Hypothalamus (tissue), 51 donors: ENCODE measurements at regions not wholly inside any gene's neighbourhood (a gene's known extent, or its start where the extent isn't known, plus 50 kb on each side); places are given as distances from the start of the nearest gene placed in this dataset.
"Not testable (repeated sequence)": the region's sequence is repeated elsewhere in the genome, so short reads cannot be mapped to it uniquely, and the experiment has no call there.

Experiments used
- DNase-seq, 51 donors: peaks; one replicate each; lab custom pipeline; 2025; lab: John Stamatoyannopoulos, UW

- no peak for DNase-seq
Observed at GRCh38 chr14:105938055-105938863, 411.9 kb downstream of the TMEM121 start.

DNA sequence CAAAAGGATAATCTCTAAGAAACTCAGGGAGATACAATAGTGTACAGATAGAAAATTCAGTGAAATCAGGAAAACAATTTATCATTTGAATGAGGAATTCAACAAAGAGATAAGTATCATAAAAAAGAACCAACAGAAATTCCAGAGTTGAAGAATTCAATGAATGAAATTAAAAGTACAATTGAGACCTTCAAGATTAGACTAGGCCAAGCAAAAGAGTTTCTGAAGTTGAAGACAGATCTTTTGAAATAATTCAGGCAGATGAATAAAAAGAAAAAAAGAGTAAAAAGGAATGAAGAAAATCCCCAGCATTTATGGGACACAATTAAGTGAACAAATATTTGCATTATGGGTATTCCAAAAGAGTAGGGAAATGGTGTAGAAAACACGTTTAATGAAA, 412.6 kb downstream of the TMEM121 start:
- no peak for DNase-seq

DNA sequence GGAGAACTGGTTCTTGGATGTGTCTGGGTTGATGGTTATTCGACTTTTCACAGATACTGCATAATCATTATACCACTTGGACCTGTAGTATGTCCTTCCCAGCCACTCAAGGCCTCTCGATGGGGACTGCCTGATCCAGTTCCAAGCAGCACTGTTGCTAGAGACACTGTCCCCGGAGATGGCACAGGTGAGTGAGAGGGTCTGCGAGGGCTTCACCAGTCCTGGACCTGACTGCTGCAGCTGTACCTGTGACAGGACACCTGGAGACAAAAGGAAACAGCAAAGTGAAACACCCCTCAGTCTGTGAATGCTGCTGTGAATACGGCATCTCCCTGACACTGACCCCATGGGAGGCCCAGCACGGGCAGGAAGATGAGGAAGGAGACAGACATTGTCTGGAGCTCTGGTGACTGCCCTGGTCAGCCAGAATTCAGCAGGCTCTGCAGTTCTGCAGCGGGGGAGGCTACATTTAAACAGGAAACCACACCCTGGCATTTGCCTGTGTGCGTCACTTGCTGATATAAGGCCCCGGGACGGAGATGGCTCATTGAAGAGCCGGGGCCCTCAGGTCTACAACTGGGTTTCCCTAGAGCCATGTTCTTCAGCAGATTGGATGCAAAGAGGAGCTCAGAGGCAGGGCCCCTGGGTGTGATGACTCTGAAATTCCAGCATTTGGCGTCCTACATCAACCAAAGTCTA, 413.6 kb downstream of the TMEM121 start:
- DNase-seq, result no peak

- no peak for DNase-seq
Observed at GRCh38 chr14:105940534-105941225, 414.3 kb downstream of the TMEM121 start.

DNA sequence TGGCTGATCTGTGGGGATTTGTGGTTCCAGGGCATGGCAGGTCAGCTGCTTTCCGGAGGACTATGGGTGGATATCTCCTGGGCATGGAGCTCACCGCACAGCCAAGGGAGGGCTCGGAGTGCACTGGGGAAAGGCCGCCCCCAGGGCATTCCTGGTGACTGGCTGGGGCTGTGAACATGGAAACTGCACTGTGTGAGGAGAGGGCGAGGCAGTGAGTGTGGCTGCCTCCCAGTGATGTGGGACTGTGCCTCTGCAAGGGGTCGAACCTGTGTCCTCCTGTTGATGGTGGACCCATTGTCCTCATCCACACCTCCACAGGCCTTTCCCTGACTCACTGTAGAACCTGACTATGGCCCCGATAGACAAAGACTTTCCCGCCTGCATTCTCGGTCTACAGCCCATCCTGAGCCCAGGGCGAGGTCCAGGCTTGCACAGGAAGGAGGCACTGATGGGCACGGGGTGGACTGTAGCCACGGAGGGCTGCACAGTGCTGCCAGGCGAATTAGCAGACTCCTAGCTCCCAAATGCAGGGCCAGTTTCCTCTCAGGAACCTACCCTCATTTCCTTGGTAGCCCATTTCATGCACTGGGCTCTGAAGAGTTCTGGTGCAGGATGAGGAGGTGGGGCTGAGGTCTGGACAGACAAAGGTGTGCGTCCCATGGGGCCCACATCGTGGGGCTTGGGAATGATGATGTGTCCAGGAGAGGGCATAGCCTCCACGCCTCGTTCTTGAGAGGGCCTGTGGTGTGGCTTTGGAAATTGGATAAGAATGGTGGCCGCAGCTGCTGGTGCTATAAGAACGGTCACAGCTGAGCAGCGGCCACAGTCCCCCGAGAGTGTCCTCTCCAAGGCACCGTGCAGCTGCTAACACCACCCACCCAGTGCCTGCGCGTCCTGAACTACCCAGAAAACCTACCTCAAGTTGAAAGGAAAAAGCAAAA, 415.1 kb downstream of the TMEM121 start:
- no peak for DNase-seq

DNA sequence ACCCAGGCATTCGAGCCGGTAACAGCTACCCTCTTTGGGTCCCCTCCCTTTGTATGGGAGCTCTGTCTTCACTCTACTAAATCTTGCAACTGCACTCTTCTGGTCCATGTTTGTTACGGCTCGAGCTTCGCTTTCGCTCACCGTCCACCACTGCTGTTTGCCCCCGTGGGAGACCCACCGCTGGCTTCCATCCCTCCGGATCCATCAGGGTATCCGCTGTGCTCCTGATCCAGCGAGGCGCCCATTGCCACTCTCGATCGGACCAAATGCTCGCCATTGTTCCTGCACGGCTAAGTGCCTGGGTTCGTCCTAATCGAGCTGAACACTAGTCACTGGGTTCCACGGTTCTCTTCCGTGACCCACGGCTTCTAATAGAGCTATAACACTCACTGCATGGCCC, 416.3 kb downstream of the TMEM121 start:
- not testable (repeated sequence) for DNase-seq

DNA sequence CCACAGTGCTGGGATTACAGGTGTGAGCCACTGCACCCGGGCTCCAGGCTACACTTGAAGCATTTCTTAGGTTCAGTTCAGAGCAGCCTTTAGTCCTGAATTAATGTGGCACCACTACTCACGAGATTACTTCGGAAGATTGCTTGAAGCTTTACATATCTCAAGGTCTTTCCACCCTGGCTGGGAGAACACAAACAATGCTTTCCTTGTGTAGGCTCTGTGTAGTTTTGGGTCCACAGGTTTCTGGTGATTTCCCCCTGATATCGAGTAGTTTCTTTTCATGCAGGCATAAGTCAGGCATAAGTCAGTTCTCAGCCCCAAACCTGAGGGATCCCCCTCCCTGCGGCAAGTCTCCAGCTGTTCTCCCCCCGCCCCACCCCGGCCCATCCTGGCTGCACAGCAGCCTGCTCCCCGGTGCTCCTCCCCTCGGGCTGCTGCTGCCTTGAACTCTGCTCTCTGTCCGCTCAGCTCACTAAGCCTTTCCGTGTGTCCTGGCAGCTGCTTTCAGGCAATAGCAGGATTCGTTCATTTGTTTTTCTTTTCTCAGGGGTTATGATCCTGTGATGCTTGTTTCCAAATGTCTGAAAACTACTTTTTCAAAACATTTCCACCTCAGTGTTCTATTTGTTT, 417.7 kb downstream of the TMEM121 start:
- no peak for DNase-seq

- peak in 4 of 51 donors; percentile 1 to 16 (median 4) for DNase-seq
Observed at GRCh38 chr14:105944632-105945610, 418.5 kb downstream of the TMEM121 start.

- no peak for DNase-seq
Observed at GRCh38 chr14:105945896-105946295, 419.5 kb downstream of the TMEM121 start.

DNA sequence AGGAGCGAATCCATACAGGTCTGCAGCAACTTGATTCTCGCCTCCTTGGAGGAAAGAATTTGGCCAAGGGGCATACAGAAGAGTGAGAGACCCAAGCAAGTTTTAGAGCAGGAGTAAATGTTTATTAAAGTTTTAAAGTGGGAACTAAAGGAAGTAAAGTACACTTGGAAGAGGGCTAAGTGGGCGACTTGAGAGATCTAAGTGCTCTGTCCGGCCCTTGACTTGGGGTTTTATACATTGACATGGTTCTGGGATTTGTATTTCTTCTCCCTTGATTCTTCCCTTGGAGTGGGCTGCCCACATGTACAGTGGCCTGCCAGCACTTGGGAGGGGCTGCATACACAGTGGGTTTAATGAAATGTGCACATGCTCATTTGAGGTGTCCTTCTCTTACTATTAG, 421.2 kb downstream of the TMEM121 start:
- DNase-seq, result no peak

GRCh38 chr14:105948955-105949354, 422.6 kb downstream of the TMEM121 start:
- DNase-seq, result not testable (repeated sequence)

- DNase-seq, result not testable (repeated sequence)
Observed at GRCh38 chr14:105950364-105950892, 424.0 kb downstream of the TMEM121 start.

GRCh38 chr14:105951399-105951798, 425.0 kb downstream of the TMEM121 start:
- DNase-seq, result no peak

DNA sequence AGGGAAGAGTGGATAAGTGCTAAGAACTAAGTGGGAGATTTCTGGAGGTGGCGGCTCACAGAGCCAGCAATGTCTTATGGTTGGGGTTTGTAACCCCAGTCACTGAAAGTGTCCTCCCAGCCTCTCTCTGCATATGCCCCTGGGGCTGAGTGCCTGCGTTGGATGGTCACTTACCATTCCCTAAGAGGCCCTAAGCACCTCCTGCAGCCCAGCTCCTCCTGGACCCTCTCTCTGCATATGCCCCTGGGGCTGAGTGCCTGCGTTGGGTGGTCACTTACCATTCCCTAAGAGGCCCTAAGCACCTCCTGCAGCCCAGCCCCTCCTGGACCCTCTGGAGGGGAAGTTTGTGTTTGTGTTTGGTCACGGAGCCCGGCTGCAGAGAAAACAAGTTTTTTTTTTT, 425.8 kb downstream of the TMEM121 start:
- no peak for DNase-seq

GRCh38 chr14:105952826-105953225, 426.4 kb downstream of the TMEM121 start:
- no peak for DNase-seq

- DNase-seq, result not testable (repeated sequence)
Observed at GRCh38 chr14:105961625-105962024, 435.2 kb downstream of the TMEM121 start.

DNA sequence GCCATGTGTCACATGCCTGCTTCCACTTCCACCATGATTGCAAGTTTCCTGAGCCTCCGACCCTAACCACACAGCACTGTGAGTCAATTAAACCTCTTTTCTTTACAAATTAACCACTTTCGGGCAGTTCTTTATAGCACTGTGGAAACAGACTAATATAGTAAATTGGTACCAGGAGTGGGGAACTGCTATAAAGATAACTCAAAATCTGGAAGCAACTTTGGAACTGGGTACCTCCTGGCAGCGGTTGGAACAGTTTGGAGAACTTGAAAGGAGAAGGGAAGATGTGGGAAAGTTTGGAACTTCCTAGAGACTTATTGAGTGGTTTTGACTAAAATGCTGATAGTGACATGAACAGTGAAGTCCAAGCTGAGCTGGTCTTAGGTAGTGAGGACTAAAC, 436.1 kb downstream of the TMEM121 start:
- DNase-seq, result no peak

GRCh38 chr14:105968291-105968690, 441.9 kb downstream of the TMEM121 start:
- no peak for DNase-seq
